HG03097 (cell line): ENCODE measurements at regions not wholly inside any gene's neighbourhood (a gene's known extent, or its start where the extent isn't known, plus 50 kb on each side); places are given as distances from the start of the nearest gene placed in this dataset.
"Not testable (repeated sequence)": the region's sequence is repeated elsewhere in the genome, so short reads cannot be mapped to it uniquely, and the experiment has no call there.

ENCODE experiments used
- ATAC-seq: cut with Tn5 transposase; IDR thresholded peaks from one replicate; pipeline ENCODE4 v1.9.1; 2021; ENCODE audit not compliant: unreplicated experiment, low FRiP score

- not testable (repeated sequence) for ATAC-seq
These were observed 58.7 kb upstream of the ETV3 start for GRCh38 chr1:157196670-157197456.

GRCh38 chr1:157196245-157196543 lies 58.0 kb upstream of the ETV3 start:
- ATAC-seq = no peak

- ATAC-seq = no peak
These were observed 57.5 kb upstream of the ETV3 start for GRCh38 chr1:157195521-157196244.

- ATAC-seq = no peak
These were observed 56.7 kb upstream of the ETV3 start for GRCh38 chr1:157194731-157195520.

- ATAC-seq = no peak
These were observed 55.7 kb upstream of the ETV3 start for GRCh38 chr1:157193702-157194391.

- no peak for ATAC-seq
These were observed 55.0 kb upstream of the ETV3 start for GRCh38 chr1:157193219-157193618.

- ATAC-seq = no peak
These were observed 52.1 kb upstream of the ETV3 start for GRCh38 chr1:157189986-157190982.

GRCh38 chr1:157189096-157189495 lies 50.9 kb upstream of the ETV3 start:
- ATAC-seq = no peak
